NB4 (cell line): ENCODE measurements at regions not wholly inside any gene's neighbourhood (a gene's known extent, or its start where the extent isn't known, plus 50 kb on each side); places are given as distances from the start of the nearest gene placed in this dataset.

Experiments
- DNase-seq: peaks from one replicate; pipeline ENCODE4 v3.0.0; 2010; ENCODE audit warnings: low read depth
- H3K4me3 ChIP-seq: one replicate; pipeline ENCODE4 v1.5.1; 2011; ENCODE audit warnings: mild to moderate bottlenecking, low read depth, low read length, moderate library complexity
- CTCF ChIP-seq: IDR thresholded peaks from one replicate; pipeline ENCODE4 v1.5.1; 2012; ENCODE audit warnings: low read depth, low read length
- MAX ChIP-seq: IDR thresholded peaks from 2 replicates; pipeline ENCODE4 v1.6.1; 2011; ENCODE audit warnings: low read depth, low read length
- MYC ChIP-seq: IDR thresholded peaks from 2 replicates; pipeline ENCODE4 v1.6.1; 2011; ENCODE audit warnings: low read depth, low read length
- POLR2A ChIP-seq: IDR thresholded peaks from 2 replicates; pipeline ENCODE4 v1.6.1; 2011; ENCODE audit warnings: mild to moderate bottlenecking; ENCODE audit not compliant: insufficient read length; ENCODE audit errors: extremely low read depth

GRCh38 chrX:13518126-13518525, 51.3 kb upstream of the EGFL6 start:
- no peak for DNase-seq
- no peak overlapping the region for H3K4me3 ChIP-seq
- no peak for TF ChIP-seq MAX

GRCh38 chrX:13515211-13515930, 54.0 kb upstream of the EGFL6 start:
- no peak for TF ChIP-seq MAX
- no peak for TF ChIP-seq POLR2A
- no peak for TF ChIP-seq MYC
- no peak for TF ChIP-seq CTCF
- H3K4me3 ChIP-seq = no peak overlapping the region
- DNase-seq = no peak

- DNase-seq = no peak
- no peak overlapping the region for H3K4me3 ChIP-seq
- TF ChIP-seq MAX (no peak), POLR2A (no peak), CTCF (no peak), MYC (no peak)
Observed at GRCh38 chrX:13511944-13512330, 57.5 kb upstream of the EGFL6 start.

GRCh38 chrX:13511241-13511943, 58.0 kb upstream of the EGFL6 start:
- no peak for DNase-seq

GRCh38 chrX:13507893-13508292, 61.5 kb upstream of the EGFL6 start:
- TF ChIP-seq MYC (no peak), MAX (no peak)
- H3K4me3 ChIP-seq = no peak overlapping the region
- no peak for DNase-seq

More at GRCh38 chrX:13511241-13511943, 58.0 kb upstream of the EGFL6 start:
- no peak for TF ChIP-seq MAX
- TF ChIP-seq POLR2A = no peak
- TF ChIP-seq MYC = no peak
- no peak for TF ChIP-seq CTCF
- no peak overlapping the region for H3K4me3 ChIP-seq

GRCh38 chrX:13506574-13506973, 62.8 kb upstream of the EGFL6 start:
- no peak overlapping the region for H3K4me3 ChIP-seq
- TF ChIP-seq POLR2A = no peak
- TF ChIP-seq CTCF = peak; percentile 33
- DNase-seq = peak; percentile 63

GRCh38 chrX:13502590-13502989, 66.8 kb upstream of the EGFL6 start:
- TF ChIP-seq POLR2A (no peak), MAX (no peak), MYC (no peak), CTCF (no peak)
- no peak for DNase-seq
- no peak overlapping the region for H3K4me3 ChIP-seq
